HG02678 (cell line): ENCODE measurements at regions not wholly inside any gene's neighbourhood (a gene's known extent, or its start where the extent isn't known, plus 50 kb on each side); places are given as distances from the start of the nearest gene placed in this dataset.

Source experiments
- ATAC-seq: cut with Tn5 transposase; IDR thresholded peaks from one replicate; pipeline ENCODE4 v1.9.1; 2021; ENCODE audit warnings: mild to moderate bottlenecking, moderate library complexity; ENCODE audit not compliant: unreplicated experiment

DNA sequence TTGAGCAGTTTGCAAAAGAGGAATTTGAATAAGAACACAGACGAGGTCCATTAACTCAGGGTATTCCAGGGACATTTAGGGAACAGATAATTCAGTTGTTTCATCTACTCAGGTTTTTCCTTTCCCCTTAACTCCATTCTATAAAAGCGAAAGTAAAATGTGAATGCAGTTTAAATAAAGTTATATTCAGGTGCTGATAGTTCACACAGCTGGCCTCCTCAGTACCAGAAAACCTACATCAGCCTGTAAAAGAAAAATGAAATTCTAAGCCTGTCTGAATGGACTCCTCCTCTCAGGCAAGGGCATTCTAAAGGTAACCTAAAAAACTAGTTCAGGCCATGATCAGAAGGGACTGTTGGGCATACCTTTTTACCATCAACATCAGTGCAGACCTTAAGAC is 873.8 kb downstream of the SUCLG1 start:
- no peak for ATAC-seq

DNA sequence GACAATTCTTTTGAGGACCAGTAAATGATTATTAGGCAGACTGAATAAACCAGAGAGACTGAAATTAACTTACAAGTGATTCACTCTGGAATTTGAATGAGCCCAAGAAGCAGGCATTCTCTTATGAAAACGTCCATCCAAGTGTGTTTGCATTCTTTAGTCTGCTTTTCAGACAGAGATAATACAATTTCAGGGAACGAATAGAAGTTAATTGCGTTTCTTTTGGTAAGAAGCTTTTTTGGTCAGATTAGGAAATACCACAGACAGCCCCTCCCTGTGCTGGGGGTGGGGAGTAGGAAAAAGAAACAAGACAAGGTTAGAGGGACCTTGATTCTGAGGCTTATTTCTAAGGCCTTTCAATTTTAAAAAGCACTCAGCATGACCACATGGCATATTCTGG is 874.4 kb downstream of the SUCLG1 start:
- ATAC-seq: no peak

DNA sequence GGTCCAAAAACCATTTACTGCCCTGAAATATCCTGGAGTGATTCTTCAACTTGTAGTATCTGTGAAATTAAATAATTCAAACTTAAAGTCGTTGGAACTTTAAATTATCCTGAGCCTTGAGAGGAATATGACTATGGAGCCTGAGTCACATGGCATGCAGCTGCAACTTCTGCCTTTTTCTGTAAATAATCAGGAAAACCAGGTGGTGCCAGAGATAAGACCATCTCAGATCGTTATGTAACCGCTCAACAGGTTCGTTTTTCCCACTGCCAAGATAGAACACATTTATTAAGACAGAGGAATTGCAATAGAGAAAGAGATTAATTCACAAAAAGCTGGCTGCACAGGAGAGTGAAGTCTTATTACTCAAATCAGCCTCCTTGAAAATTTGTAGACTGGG is 876.5 kb downstream of the SUCLG1 start:
- no peak for ATAC-seq

DNA sequence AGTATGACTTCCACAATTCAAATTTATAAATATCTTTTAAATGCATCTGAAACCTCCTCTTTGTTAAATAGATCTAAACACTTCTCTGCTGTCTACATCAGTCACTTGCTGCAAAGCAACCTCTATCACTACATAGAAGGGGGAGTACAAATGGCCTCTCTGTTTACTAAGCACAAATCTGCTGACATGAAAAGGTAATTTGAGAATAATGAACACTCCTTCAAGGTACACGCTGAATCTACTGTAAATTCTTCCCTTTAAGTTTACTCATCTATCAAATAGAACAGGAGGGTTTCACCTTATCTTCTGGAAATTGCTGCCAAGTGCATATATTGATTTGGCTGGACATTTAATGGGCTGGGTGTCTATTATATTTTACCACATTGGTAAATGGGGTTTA is 879.6 kb downstream of the SUCLG1 start:
- ATAC-seq: no peak

DNA sequence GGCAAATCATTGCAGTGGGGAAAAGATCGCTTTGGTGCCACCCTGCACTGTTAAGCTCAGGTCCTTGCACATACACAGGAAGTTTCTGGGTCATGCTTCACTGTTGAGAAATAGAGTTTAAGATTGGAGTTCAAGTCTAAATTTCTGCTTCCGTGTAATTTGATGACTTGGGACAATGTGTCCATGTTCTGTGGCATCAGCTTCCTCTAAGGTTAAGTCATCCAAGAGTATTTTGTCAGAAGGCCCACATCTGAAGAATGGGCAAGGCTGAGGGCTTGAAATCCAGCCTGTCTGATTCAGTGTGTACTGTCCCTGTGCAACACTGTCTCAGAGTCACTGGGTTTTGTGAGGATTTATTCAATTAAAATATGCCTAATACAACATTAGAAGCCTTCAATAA is 880.7 kb downstream of the SUCLG1 start:
- no peak for ATAC-seq

DNA sequence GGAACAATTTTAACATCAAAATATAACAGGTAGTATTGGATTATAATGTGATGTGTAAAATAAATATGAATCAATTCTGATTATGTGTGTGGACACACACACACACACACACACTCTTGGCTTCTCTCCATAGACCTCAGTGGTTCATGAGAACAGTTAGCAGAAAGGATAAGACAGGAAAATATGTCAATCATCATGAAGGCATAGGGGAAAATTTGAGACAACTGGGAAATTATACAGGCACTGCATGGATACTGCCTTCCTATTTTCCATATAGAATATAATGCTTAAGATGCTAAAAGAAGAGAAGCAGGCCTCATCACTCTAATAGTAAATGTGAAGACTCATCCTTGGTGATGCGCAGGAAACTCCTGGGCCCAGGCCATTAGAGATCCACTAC is 884.5 kb downstream of the SUCLG1 start:
- ATAC-seq: no peak

DNA sequence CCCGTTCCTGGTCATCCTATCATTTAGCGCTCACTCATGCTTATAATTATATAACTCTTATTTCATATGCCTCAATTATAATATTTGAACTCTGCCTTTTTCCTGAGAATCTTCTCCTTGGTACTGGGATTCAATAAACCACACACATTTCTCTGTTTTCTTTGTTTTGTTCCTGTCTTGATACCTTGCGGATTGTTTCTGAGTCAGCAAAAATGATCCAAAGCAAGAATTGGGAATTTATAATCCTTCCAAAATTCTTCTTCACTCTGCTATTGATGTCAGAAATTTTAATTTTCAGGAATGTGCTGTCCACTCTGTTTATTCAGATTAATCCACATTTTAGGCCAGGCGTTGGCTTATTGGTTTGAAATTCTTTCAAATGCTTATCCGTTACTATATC is 886.0 kb downstream of the SUCLG1 start:
- ATAC-seq: no peak

DNA sequence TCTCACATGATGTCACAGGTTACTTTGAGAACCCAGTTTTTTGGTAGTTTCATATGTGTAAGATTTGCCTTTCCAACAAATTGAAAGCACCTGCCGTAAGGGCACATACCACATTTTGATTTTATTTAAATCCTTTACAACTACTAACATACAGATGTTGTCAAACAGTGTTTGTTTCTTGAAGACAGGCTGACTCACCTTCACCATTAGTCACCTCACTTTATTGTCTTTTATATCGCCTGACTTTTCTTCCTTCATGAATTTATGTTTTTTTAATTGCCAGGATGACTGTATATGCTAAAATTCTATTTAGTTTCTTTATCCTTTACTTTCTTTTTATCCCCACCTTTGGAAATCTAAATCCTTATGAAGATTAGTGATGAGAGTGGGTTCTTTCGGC is 886.7 kb downstream of the SUCLG1 start:
- no peak for ATAC-seq

DNA sequence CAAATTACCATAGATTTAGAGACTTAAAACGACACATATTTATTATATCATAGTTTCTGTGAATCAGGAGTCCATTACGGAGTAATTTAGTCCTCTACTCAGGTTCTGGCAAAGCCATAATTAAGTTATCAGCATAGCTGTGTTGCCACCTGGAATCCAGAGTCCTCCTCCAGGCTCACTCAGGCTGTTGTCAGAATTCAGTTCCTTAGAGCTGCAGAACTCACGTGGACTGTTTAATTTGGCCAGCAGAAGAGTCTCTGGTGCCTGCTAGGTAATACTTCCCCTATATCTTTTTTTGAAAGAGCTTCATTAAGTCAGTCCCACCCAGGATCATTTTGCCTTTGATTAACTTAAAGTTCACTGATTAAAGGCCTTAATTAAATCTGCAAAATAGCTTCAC is 891.5 kb downstream of the SUCLG1 start:
- no peak for ATAC-seq

DNA sequence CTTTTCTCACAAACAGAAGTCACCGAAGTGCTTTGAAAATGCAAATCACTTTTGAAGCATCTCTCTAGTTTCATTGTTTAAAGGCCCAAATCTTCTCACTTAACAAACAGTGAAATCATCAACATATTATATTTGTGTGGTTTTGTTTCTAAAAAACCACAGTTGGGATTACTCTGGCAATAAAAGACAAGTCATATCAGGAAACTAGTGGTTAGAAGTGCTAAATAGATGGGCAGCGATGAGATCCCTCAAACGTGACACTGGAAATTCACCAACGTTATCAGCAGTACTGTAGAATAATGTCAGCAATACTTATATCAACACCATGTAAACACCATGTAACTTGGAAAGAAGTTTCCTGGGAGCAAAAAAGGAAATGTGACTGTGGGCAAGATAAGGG is 893.5 kb downstream of the SUCLG1 start:
- no peak for ATAC-seq

DNA sequence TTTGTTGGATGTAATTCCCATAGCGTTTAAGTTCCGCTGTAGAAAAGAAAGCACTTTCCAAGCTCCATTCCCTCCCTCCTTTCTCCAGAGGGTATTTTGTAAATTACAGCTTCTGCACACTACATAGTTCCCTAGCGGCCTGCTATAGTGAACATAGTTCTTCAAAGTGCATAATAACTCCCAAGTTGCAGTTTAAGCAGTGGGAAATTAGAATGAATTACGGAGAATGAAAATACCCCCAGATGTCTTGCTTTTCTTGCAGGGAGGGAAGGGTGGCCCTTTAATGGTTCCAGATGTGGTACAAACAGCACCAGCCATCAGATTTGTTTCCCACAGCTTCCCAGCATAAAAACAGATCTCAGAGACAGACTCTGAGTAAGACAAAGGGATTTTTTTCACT is 893.9 kb downstream of the SUCLG1 start:
- no peak for ATAC-seq

DNA sequence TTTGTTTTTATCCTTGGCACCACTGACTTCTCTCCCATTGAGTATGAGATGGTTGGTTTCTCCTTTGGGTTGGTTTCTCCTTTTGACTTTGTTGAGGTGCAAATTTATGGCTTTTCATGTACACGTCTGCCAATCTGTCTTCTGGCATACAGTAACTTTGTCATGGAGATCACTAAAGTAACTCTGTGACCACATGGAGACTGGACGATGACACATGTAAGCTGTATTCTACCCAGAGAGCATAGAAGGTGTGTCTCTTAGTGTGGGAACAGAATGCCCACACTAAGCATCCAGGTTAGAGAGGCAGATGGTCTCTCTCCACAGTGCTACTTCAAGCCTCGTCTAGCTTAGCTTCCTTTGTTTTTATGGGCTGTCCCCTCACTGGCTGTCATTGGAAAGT is 897.5 kb downstream of the SUCLG1 start:
- ATAC-seq: no peak

DNA sequence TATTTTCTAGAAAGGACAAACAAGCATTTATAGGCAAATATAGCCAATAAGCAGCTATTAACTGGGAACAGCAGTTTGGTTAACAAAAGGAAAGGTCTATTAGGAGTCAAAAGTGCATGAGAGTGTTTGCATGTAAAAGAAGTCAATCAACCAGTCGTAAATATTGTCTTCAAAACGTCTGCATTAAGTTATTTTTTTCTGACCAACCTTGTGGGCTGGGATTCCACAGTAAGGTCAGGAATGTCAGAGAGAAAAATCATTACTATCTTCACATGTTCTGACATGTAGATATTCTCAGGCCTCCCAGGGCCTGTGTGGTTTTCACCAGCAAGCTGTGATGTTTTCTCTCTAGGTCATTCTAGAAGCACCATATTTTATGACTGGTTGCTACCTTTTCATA is 922.5 kb downstream of the SUCLG1 start:
- no peak for ATAC-seq

DNA sequence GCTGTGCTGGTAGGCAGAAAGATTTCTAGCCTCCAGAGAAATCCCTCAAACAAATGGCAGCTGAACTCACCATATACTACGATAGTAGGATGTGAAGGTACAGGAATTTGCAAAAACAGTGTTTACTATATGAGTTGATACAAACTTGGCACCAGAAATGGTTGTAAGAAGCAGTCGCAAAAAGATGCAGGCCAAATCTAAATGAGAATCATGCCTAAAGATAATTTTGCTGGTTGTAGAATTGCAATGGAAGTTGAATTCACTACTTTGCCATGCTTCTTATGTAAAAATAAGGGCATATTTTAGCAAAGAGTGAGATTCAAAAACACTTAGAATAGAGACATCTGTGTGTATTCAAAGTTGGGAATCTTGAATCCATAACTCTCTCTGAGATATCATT is 924.7 kb downstream of the SUCLG1 start:
- ATAC-seq: no peak

DNA sequence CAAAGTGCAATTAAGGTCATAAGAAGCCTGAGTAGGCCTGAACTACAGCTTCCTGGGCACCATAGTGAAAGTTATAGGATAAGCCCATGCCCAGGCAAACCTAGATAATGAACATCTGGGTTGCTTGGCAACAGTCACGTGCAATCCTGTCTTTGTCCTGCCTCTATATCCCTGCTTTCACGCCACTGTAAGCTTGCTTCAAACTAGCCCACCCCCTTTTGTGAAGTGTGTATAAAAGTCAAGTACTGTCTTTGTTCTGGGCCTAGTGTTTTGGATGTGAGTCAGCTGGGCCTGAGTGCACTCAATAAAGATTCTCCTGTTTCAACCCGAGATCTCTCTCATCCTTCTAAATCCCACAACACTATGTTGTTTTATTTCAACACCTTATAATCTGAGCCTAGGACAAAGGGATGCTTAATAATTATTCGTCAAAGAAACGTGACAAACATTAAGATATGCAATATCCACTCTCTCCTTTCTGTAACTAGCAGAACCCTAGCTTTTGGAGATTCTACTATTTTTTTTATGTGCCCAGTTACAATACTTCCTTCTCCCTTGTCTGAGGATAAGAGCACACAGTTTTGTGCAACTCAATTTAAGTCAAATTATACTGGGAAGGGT is 927.8 kb downstream of the SUCLG1 start:
- no peak for ATAC-seq

DNA sequence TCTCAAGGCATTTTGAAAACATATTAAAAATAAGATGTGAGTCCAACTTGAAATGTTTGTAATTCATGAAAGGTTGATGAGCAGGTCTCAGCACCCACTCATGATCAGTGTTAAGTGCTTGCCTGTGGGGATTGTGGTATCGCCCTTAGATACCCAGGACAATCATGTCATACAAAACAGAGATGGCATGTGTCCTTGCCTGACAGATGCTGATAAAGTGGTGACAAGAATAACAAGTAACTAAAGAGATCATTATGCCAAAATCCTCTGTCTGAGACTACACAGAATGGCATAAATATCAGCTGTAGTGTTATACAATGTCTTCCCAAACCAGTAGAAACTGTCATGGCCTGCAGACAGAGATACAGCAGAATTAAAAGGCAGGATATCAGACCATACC is 930.3 kb downstream of the SUCLG1 start:
- no peak for ATAC-seq

DNA sequence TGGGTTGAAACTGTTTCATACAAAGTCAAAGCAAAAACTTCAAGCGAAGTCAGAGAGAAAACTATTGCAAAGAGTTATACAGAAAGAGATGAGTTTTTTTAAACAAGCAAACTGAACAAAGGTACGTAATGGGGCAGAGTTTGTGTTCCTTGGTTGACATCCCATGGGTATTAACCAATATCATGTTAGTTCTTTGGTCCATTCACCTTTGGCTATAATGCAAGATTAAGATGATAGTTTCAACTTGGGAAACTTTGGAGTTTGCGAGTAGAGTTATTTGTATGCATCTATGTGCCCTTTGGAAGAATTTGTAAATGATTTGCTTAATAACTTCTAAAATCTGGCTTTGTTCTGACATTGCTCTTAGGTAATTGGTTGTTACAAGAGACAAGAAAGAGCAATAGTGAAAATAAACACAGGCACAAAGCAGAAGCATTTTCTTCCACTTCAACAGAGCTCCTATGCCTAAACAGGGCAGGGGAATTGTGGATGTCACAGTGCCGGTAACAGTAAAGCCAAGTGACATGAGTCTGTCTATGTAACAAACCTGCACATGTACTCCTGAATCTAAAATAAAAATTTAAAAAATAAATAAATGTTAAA is 936.1 kb downstream of the SUCLG1 start:
- ATAC-seq: no peak

DNA sequence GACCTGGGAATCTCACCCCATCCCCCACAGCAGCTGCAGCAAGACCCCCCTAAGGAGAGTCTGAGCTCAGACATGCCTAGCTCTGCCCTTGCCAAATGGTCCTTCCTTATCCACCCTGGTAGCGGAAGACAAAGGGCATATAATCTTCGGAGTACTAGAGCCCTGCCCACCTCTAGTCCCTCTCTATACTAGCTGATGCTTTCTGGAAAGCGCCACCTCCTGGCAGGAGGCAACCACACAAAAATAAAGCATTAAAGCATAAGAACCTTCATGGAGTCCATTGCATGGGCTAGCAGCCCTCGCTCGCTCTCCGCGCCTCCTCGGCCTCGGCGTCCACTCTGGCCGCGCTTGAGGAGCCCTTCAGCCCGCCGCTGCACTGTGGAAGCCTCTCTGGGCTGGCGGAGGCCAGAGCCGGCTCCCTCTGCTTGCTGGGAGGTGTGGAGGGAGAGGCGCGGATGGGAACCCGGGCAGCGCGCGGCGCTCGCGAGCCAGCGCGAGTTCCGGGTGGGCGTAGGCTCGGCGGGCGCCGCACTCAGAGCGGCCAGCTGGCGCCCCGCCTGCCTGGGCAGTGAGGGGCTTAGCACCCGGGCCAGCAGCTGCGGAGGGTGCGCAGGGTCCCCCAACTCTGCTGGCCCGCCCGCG is 941.2 kb downstream of the SUCLG1 start:
- ATAC-seq: no peak

DNA sequence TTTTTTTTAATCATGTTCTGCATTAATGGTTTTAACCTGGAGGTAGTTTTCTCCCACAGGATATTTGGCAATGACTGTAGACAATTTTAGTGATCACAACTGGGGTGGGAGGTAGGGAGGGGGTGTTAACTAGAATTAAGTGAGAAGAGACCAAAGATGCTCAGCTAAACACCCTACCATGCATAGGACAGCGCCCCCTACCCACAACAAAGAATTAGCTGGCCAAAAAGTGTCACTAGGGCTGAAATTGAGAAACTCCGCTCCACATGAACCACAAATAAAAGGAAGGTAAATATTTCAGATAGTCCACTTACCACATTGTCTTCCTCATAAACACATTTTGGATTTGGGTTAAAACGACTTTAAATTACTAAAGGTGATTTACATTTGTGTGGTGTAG is 942.6 kb downstream of the SUCLG1 start:
- ATAC-seq: no peak

DNA sequence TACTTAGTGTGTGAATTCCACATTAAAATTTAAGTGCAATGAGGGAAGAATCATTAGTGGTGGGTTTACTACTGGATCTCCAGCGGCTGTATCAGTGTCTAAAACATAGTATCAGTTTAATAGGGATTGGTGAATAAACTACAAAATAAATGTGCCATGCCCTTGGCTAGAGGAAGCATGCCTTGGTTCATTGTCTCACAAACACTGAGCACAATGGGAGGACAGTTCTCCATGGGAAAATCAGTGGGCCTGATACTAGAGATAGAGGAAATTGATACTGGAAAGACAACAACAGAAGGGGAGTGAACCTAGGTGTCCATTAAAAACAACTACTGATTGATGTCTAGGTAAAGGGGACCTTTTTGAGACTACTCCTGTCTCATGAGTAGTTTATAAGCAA is 971.6 kb downstream of the SUCLG1 start:
- ATAC-seq: no peak

DNA sequence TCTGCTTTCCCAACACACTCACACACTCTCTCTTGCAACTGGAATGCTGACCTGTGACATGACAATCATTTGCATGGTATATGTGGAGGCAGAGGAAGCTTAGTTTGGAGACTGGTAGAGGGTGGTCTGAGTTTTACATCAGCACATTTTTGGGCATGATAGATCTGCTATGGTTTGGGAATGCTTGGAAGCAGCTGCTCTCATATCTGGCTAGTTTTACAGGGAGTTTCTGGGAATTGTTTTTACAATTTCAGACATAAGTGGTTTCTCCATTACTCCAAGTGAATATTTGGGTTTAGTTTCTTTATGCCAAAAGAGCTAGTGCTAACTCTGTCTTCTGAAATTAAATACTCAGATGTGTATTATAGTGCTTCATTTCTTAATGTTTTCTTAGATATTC is 977.6 kb downstream of the SUCLG1 start:
- no peak for ATAC-seq

DNA sequence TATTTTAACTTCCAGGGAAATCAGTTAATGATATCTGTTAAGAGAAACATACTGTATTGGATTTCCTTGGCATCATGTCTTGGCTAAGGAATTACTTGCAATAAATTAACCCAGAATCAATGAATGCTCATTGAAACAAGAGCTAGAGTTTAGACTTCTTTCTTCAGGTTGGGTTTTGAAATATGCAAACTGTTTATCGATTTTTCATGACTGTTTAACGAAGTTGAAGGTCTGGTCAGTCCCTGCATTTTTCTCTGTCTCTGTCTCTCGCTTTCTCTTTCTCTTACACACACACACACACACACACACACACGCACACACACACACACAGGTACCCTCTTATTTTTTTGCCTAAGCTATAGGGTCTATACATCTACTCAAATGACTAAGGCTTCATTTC is 981.0 kb downstream of the SUCLG1 start:
- no peak for ATAC-seq

DNA sequence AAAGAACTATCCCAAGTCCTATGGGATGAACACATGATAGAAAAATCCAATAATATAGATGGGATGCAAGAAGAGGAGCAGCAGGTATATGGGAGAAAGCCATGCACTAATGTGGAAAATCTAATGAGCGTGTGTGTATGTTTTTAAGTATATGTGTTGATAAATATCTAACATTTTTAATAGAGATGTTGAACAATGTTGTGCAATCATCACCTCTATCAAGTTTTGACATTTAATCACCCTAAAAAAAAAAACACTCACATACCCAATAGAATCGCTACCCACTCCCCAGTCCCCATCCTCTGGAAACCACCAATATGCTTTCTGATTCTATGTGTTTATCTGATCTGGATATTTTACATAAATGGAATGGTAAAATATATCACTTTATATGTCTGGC is 983.7 kb downstream of the SUCLG1 start:
- no peak for ATAC-seq
